ENCODE measurements at regions not wholly inside any gene's neighbourhood (a gene's known extent, or its start where the extent isn't known, plus 50 kb on each side); places are given as distances from the start of the nearest gene placed in this dataset.
"Not testable (repeated sequence)": the region's sequence is repeated elsewhere in the genome, so short reads cannot be mapped to it uniquely, and the experiment has no call there.

- DNase-seq (ENCODE audit: low read depth, low spot score), result peak; percentile 41
Observed at GRCh38 chr2:16763493-16763899, 97.9 kb upstream of the CYRIA start.

GRCh38 chr2:16763056-16763455 is 97.4 kb upstream of the CYRIA start:
- no peak for DNase-seq (ENCODE audit: low read depth, low spot score)

- no peak for DNase-seq (ENCODE audit: low read depth, low spot score)
Observed at GRCh38 chr2:16760426-16760825, 94.8 kb upstream of the CYRIA start.

GRCh38 chr2:16756831-16757644 is 91.4 kb upstream of the CYRIA start:
- peak; percentile 77 for DNase-seq (ENCODE audit: low read depth, low spot score)

DNA sequence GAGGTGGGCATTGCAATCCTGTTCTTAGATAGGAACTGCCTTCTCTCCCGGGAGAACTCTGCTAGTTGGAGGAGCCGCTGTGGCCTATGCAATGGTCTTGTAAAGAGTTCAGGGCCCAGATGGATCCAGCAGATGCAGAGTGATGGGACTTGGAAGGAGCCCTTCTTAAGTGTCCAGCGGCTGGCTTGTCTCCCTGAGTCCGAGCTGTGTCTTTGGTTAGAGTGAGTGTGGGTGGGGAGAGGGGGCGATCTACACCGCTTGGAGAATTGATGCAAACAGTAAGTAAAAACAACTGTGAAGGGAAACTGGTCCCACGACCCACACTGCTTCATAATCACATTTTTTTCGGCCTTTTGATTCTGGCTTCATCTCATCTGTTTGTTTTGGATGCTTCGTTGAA is 89.8 kb upstream of the CYRIA start:
- DNase-seq (ENCODE audit: low read depth, low spot score), result no peak

- DNase-seq (ENCODE audit: low read depth, low spot score), result not testable (repeated sequence)
Observed at GRCh38 chr2:16753025-16753424, 87.4 kb upstream of the CYRIA start.

- not testable (repeated sequence) for DNase-seq (ENCODE audit: low read depth, low spot score)
Observed at GRCh38 chr2:16750925-16751214, 85.2 kb upstream of the CYRIA start.

DNA sequence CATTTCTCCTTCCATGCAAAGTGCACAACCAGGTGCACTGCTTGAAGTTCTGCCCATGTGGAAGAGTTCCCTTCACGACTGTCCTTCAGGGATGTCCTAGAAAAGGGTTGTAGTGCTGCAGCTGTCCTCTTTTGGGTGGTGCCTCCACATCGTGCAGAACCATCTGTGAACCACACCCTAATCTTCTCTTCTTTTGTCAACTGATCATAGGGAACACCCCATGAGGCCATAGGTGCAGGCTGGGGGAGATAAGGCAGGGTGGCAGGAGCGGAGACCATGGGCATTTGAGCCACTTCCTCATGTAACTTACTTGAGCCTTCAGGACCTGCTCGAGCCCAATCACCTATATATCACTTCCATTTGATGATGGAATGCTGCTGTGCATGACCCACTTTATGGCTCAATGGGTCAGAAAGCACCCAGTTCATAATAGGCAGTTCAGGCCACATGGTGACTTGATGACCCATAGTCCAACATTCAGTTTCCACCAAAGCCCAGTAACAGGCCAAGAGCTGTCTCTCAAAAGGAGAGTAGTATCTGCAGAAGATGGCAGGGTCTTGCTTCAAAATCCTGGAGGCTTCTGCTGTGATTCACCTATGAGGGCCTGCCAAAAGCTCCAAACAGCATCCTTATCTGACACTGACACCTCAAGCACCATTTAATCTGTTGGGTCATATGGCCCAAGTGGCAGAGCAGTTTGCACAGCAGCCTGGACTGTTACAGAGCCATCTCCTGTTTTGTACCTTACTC is 84.7 kb upstream of the CYRIA start:
- DNase-seq (ENCODE audit: low read depth, low spot score), result no peak

DNA sequence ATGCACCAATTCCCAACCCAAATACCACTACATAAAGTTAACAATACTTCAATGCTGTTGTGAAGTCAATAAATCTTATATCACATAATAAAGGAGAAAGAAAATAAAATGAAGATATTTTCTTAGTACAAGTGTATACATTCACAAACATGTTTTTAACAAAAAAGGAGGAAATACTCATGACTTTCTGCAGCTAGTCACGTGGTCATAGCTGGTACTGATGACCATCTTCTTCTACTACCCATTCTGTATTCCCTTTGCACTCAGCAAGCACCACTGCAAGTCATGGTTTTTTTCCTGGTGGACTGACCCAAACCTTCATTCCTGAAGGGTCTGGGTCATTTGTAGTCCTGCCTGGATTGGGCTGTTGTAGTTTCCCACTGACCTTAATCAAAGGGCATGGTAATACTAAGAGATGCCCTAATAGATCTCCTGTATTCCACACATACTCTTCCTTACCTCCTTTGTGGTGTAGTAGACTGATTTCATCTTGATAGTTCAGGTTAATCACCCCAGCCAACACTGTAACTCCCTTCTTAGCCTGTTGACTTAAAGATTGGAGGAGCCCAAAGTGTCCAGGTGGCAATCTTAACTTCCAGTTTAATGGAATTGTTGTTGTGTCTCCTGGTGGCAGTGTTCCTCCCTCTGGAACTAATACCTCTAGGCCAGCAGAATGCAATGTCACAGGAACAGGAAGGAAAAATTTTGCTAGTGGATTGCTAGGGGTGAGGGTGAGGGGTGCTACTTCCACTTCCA is 83.1 kb upstream of the CYRIA start:
- not testable (repeated sequence) for DNase-seq (ENCODE audit: low read depth, low spot score)

GRCh38 chr2:16747689-16748088 is 82.1 kb upstream of the CYRIA start:
- DNase-seq (ENCODE audit: low read depth, low spot score), result no peak

DNA sequence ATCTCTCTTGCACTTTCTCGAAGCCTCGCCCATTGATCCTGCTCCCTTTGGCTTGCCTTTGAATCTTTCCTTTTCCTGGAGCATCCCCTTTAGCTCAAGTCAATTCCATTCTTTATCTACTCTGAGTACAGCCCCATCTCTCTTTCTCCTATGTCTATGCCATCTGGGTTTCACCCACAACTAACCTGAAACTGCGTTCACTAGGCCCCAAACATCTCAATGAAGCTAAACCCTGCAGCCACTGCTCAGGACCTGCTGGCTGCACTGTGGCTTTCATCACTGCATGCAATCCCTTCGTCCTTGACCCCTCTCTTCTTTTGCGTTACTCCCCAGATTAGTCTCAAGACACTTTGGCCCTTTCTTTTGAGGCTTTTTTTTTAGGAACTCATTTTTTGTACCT is 81.6 kb upstream of the CYRIA start:
- no peak for DNase-seq (ENCODE audit: low read depth, low spot score)

DNA sequence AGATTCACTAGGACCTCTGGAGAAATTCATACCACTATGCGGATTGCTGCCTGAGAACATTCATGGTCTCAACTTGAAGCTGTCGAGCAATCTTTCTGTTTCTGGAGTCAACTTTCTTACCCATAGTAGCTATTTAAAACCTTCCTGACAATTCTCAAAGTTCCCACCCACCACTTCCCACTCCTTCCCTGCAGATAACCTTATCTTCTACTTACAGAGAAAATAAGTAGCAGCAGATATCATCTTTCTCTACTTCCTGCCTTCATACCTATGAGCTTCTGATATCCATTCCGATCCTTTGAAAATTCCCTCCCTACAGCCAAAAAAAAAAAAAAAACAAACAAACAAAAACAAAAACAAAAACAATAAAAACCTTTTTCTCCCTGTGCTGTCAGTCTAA is 81.2 kb upstream of the CYRIA start:
- DNase-seq (ENCODE audit: low read depth, low spot score), result no peak

DNA sequence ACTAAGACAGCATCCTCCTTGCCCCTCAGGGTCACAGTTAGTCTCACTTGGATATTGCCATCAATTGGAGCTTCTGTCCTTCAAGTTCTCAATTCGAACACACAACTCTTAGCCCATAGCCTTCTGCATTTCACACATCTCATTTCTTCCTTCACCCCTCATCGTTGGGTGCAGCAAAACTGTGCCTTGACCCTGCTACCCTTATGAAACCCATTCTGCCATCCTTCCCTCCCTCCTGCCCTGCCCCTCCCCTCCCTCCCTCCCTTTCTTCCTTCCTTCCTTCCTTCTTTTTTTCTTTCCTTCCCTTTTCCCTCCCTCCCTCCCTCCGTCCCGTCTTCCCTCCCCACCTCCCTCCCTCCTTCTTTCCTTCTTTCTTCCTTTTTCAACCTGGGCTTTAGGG is 80.7 kb upstream of the CYRIA start:
- no peak for DNase-seq (ENCODE audit: low read depth, low spot score)

- DNase-seq (ENCODE audit: low read depth, low spot score), result no peak
Observed at GRCh38 chr2:16745466-16745865, 79.8 kb upstream of the CYRIA start.

DNA sequence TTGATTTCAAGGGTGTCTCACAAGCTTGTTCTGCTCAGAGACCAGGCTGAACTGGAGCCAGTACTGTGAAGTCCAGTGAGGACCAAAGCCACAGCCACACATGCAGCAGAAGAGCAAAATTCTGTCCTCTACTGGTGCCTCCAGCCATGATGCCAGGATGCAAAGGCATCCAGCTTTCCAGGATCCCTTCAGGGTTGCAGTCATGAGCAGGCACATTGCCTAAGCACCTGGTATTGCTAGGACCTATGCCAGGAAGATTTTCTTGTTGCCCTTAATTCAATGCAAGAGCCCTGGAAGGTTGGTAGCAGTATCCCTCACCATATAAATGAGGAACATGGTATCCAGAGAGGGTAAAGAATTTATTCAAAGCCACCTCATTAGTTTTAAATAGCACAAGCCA is 78.9 kb upstream of the CYRIA start:
- no peak for DNase-seq (ENCODE audit: low read depth, low spot score)

DNA sequence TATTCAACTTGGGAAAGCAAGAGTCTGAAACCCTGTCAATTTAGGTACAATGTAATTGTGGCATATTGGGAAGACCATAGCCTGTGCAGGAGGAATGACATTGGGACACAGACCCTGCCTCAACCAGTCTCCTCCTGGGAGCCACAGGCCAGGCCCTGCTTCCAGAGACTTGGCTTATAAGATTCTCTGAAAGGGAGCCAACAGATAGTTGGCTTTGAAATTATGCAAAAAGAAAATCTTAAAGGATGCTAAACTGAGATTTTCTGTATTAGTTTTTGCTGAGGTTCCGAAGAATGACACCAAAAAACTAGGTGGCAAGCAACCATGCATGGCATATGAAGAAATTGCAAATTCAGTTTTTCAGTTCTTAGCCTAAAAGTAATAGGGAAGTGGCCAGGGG is 76.4 kb upstream of the CYRIA start:
- DNase-seq (ENCODE audit: low read depth, low spot score), result no peak

DNA sequence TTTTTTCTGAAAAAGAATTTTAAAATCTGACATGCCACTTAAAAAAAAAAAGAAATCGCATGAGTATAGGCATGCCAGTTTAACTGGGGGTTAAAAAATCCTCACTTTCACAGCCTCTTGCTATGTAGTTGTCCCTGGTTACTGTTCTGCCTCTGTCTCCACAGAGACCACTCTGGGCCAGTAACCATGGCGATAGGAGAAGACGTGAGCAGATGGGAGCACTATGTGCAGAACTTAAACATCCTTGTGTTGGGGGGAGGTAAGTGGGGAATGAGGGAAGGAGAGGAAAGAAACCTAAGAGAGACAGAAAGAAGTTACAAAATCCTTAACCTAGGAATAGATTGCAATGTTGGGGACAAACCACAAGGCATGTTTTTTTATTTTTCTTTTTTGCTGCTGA is 75.9 kb upstream of the CYRIA start:
- no peak for DNase-seq (ENCODE audit: low read depth, low spot score)

- DNase-seq (ENCODE audit: low read depth, low spot score), result no peak
Observed at GRCh38 chr2:16739778-16740581, 74.3 kb upstream of the CYRIA start.

- DNase-seq (ENCODE audit: low read depth, low spot score), result no peak
Observed at GRCh38 chr2:16738361-16739225, 73.0 kb upstream of the CYRIA start.

- DNase-seq (ENCODE audit: low read depth, low spot score), result no peak
Observed at GRCh38 chr2:16737812-16738211, 72.2 kb upstream of the CYRIA start.

DNA sequence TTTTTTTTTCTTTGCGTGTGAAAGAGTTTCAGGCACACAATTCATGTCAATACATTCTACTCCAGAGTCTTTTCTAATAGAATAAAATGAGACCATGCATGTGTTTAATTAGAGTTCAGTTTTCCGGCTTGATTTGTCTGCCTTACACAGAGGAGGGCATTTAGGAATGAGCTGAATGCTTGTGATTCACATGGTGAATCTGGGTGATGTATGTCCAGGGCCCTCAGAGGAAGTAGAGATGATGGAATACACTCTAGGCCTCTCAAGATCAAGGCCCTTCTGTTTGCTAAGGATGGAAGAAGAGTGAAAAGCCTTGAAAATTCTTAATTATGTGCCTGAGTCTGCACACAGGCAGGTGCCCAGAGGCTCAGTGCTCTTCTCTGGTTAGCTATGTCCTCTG is 71.0 kb upstream of the CYRIA start:
- no peak for DNase-seq (ENCODE audit: low read depth, low spot score)

Data from ELF-1 (cell line).